ENCODE measurements at regions not wholly inside any gene's neighbourhood (a gene's known extent, or its start where the extent isn't known, plus 50 kb on each side); places are given as distances from the start of the nearest gene placed in this dataset.

GRCh38 chr20:43863821-43864544 lies 50.7 kb upstream of the TOX2 start:
- DNase-seq = no peak

- DNase-seq = no peak
Measured at GRCh38 chr20:43863330-43863729, 51.3 kb upstream of the TOX2 start.

GRCh38 chr20:43862438-43862837 lies 52.2 kb upstream of the TOX2 start:
- no peak for DNase-seq

- no peak for DNase-seq
Measured at GRCh38 chr20:43859994-43860393, 54.7 kb upstream of the TOX2 start.

- no peak for DNase-seq
Measured at GRCh38 chr20:43857932-43858331, 56.7 kb upstream of the TOX2 start.

GRCh38 chr20:43857127-43857526 lies 57.5 kb upstream of the TOX2 start:
- DNase-seq = no peak

- no peak for DNase-seq
Measured at GRCh38 chr20:43855803-43856202, 58.8 kb upstream of the TOX2 start.

GRCh38 chr20:43853918-43854317 lies 60.7 kb upstream of the TOX2 start:
- no peak for DNase-seq

- DNase-seq = no peak
Measured at GRCh38 chr20:43853174-43853803, 61.4 kb upstream of the TOX2 start.

- no peak for DNase-seq
Measured at GRCh38 chr20:43849496-43850186, 65.0 kb upstream of the TOX2 start.

- no peak for DNase-seq
Measured at GRCh38 chr20:43846516-43846905, 68.1 kb upstream of the TOX2 start.

GRCh38 chr20:43844778-43845614 lies 69.7 kb upstream of the TOX2 start:
- no peak for DNase-seq

GRCh38 chr20:43843965-43844660 lies 70.5 kb upstream of the TOX2 start:
- no peak for DNase-seq

- DNase-seq = no peak
Measured at GRCh38 chr20:43843096-43843964, 71.3 kb upstream of the TOX2 start.

GRCh38 chr20:43842126-43843020 lies 72.3 kb upstream of the TOX2 start:
- DNase-seq = no peak

- no peak for DNase-seq
Measured at GRCh38 chr20:43840382-43841070, 74.1 kb upstream of the TOX2 start.

GRCh38 chr20:43839793-43840199 lies 74.9 kb upstream of the TOX2 start:
- no peak for DNase-seq

- DNase-seq = no peak
Measured at GRCh38 chr20:43838703-43839060, 76.0 kb upstream of the TOX2 start.

- DNase-seq = no peak
Measured at GRCh38 chr20:43837856-43838702, 76.6 kb upstream of the TOX2 start.
